ENCODE measurements at regions not wholly inside any gene's neighbourhood (a gene's known extent, or its start where the extent isn't known, plus 50 kb on each side); places are given as distances from the start of the nearest gene placed in this dataset.

DNA sequence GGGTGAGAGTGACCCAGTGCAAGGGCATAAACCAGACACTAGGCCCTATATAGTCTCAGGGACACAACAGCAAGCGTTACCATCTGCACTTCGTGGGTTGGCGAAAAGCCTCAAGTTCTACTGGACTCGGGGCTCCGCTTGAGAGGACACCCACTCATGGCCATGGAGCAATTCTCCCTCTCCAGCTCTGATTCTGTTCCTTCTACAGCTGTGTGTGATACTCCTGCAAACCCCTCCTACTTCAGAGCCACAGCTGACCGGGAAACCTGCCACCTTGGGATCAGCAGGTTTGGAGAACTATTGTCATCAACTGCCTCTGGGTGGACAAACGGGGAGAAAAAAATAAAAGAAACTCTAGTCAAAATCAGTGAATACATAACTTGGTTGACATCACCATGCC lies 306.9 kb downstream of the FGFR2 start:
- H3K4me3 ChIP-seq (ENCODE audit: low read depth, low read length): no peak overlapping the region
- DNase-seq (ENCODE audit: low read depth): no peak
- TF ChIP-seq, protein P1, sequence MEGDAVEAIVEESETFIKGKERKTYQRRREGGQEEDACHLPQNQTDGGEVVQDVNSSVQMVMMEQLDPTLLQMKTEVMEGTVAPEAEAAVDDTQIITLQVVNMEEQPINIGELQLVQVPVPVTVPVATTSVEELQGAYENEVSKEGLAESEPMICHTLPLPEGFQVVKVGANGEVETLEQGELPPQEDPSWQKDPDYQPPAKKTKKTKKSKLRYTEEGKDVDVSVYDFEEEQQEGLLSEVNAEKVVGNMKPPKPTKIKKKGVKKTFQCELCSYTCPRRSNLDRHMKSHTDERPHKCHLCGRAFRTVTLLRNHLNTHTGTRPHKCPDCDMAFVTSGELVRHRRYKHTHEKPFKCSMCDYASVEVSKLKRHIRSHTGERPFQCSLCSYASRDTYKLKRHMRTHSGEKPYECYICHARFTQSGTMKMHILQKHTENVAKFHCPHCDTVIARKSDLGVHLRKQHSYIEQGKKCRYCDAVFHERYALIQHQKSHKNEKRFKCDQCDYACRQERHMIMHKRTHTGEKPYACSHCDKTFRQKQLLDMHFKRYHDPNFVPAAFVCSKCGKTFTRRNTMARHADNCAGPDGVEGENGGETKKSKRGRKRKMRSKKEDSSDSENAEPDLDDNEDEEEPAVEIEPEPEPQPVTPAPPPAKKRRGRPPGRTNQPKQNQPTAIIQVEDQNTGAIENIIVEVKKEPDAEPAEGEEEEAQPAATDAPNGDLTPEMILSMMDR (IDR thresholded peaks at IDR 0.05; ENCODE audit: insufficient read depth, low read depth, low read length): no peak

DNA sequence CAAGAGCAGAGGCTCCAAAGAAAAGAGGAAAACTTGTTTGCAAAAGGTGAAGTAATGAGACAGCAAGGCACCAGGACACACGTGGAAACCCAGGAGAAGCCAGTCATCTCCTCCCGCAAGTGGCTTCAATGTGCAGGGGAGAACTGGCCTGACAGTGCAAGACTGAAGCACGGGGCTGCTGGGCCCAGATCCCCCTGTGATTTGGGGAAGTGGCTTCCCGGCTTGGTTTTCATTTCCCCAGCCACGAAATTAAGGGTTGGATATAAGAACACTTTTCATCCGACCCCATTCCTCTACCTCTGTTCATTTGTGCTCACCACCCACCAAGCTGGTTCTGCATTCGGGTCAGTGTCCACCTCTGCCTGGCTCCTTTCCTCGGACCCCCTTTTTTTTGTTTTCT lies 306.4 kb downstream of the FGFR2 start:
- TF ChIP-seq, protein P1 (IDR thresholded peaks at IDR 0.05; ENCODE audit: insufficient read depth, low read depth, low read length): no peak
- no peak overlapping the region for H3K4me3 ChIP-seq (ENCODE audit: low read depth, low read length)
- DNase-seq (ENCODE audit: low read depth): no peak

- DNase-seq (ENCODE audit: low read depth): no peak
- no peak overlapping the region for H3K4me3 ChIP-seq (ENCODE audit: low read depth, low read length)
- TF ChIP-seq, protein P1 (IDR thresholded peaks at IDR 0.05; ENCODE audit: insufficient read depth, low read depth, low read length): no peak
Measured at GRCh38 chr10:121292321-121292720, 305.9 kb downstream of the FGFR2 start.

- DNase-seq (ENCODE audit: low read depth): peak; percentile 12
- TF ChIP-seq, protein P1 (IDR thresholded peaks at IDR 0.05; ENCODE audit: insufficient read depth, low read depth, low read length): no peak
- H3K4me3 ChIP-seq (ENCODE audit: low read depth, low read length): no peak overlapping the region
Measured at GRCh38 chr10:121293110-121293509, 305.1 kb downstream of the FGFR2 start.

- no peak for DNase-seq (ENCODE audit: low read depth)
- TF ChIP-seq, protein P1 (IDR thresholded peaks at IDR 0.05; ENCODE audit: insufficient read depth, low read depth, low read length): no peak
- no peak overlapping the region for H3K4me3 ChIP-seq (ENCODE audit: low read depth, low read length)
Measured at GRCh38 chr10:121294630-121295029, 303.6 kb downstream of the FGFR2 start.

DNA sequence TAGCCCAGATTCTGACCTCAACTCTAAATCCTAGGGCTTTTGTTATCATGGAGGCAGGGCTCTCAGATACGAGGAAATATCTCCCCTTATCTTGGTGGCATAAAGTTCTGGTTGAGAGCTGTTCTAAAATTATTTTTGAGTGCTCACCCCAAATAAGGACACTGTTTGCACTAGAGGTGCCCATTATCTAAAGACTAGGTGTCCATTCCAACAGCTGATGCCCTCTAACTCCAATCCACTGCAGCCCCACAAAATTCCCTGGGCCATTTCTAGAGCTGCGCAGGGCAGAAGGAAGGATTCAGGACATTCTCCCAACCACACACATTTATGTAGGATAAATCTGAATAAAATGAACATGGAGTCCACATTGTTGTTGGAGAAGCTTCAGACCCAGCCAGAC lies 301.9 kb downstream of the FGFR2 start:
- TF ChIP-seq, protein P1 (IDR thresholded peaks at IDR 0.05; ENCODE audit: insufficient read depth, low read depth, low read length): no peak
- no peak for DNase-seq (ENCODE audit: low read depth)
- H3K4me3 ChIP-seq (ENCODE audit: low read depth, low read length): no peak overlapping the region

- no peak overlapping the region for H3K4me3 ChIP-seq (ENCODE audit: low read depth, low read length)
- TF ChIP-seq, protein P1 (IDR thresholded peaks at IDR 0.05; ENCODE audit: insufficient read depth, low read depth, low read length): no peak
- DNase-seq (ENCODE audit: low read depth): no peak
Measured at GRCh38 chr10:121296881-121297585, 301.2 kb downstream of the FGFR2 start.
